Uterus (tissue), 2 donors: ENCODE measurements at regions not wholly inside any gene's neighbourhood (a gene's known extent, or its start where the extent isn't known, plus 50 kb on each side); places are given as distances from the start of the nearest gene placed in this dataset.

Experiments
- POLR2A ChIP-seq, 2 donors: fragments of 450-650 bp; IDR thresholded peaks; one replicate each; pipeline ENCODE4 v1.6.1; 2016; ENCODE audit warnings: antibody characterized with exemption in 2 of 2, mild to moderate bottlenecking in 1 of 2, moderate library complexity in 1 of 2
- TF ChIP-seq, protein P1 (sequence below), 4 experiments: fragments of 200-600 bp in 2 of 4; fragments of 450-650 bp in 2 of 4; sonication (generic) in 2 of 4; IDR thresholded peaks; one replicate each; pipeline ENCODE4 v1.5.1; 2016 to 2019; ENCODE audit warnings: antibody characterized with exemption in 4 of 4, mild to moderate bottlenecking in 2 of 4, moderate library complexity in 1 of 4

DNA sequence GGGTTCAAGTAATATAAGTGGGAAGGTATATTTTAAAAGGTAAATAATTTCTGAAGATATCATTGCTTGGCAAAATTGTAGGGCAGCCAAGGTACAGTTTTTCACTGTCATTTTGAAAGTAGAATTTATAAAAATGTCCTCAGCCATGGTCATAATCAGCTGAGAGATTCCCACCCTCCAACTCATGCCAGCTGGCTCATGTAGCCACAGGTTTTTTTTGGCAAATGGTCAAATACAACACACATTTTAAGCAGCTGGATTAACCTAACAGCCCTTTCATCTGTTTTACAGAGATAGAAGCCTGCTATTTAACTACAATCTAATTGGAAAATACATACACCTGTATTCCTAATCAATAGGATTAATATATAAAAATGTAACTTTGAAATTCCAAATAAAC is 619.2 kb upstream of the SGCG start:
- TF ChIP-seq, protein P1, sequence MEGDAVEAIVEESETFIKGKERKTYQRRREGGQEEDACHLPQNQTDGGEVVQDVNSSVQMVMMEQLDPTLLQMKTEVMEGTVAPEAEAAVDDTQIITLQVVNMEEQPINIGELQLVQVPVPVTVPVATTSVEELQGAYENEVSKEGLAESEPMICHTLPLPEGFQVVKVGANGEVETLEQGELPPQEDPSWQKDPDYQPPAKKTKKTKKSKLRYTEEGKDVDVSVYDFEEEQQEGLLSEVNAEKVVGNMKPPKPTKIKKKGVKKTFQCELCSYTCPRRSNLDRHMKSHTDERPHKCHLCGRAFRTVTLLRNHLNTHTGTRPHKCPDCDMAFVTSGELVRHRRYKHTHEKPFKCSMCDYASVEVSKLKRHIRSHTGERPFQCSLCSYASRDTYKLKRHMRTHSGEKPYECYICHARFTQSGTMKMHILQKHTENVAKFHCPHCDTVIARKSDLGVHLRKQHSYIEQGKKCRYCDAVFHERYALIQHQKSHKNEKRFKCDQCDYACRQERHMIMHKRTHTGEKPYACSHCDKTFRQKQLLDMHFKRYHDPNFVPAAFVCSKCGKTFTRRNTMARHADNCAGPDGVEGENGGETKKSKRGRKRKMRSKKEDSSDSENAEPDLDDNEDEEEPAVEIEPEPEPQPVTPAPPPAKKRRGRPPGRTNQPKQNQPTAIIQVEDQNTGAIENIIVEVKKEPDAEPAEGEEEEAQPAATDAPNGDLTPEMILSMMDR (IDR thresholded peaks at IDR 0.05), result no peak
- TF ChIP-seq POLR2A (IDR thresholded peaks at IDR 0.05), result no peak
